HCT116 (cell line): ENCODE measurements at regions not wholly inside any gene's neighbourhood (a gene's known extent, or its start where the extent isn't known, plus 50 kb on each side); places are given as distances from the start of the nearest gene placed in this dataset.

ENCODE experiments used
- ATAC-seq: fragments of 200-7000 bp; cut with Tn5 transposase; 2 replicates; pipeline ENCODE4 v1.9.1; 2020; ENCODE audit warnings: mild to moderate bottlenecking, moderate library complexity
- BruUV-seq: library from RNA; stranded (reverse); fragments of 400-500 nt; replicated peaks from 2 replicates; lab custom pipeline; 2021; lab: Mats Ljungman, UMichigan
- CTCF ChIA-PET: fragments of 300-600 bp; sonication (Branson Sonifier 250); formaldehyde crosslinking; loops from one replicate; lab custom pipeline; 2021; ENCODE audit warnings: antibody characterized with exemption; lab: Charles Lee
- POLR2A ChIA-PET: fragments of 300-600, 350-600 bp; sonication (Branson Sonifier 250); formaldehyde crosslinking; loops from one replicate; lab custom pipeline; 2021; ENCODE audit warnings: antibody characterized with exemption; lab: Charles Lee
- RAD21 ChIA-PET, 2 experiments: fragments of 300-600 bp; sonication (Branson Sonifier 250); formaldehyde crosslinking; loops; one replicate each; lab custom pipeline; 2023; ENCODE audit warnings: low total read pairs in 2 of 2; ENCODE audit not compliant: uncharacterized antibody in 2 of 2, unreplicated experiment in 2 of 2, low non-redundant PET in 1 of 2; lab: Charles Lee
- DNase-seq: peaks from one replicate; pipeline ENCODE4 v3.0.0-alpha.2; 2010; ENCODE audit warnings: low read depth, low spot score
- H2AFZ ChIP-seq: fragments of 200-600 bp; shearing (Covaris generic), sonication (generic); 2 replicates; pipeline ENCODE4 v1.6.1; 2017; ENCODE audit warnings: low read depth, mixed run types, mixed read lengths, antibody characterized with exemption, low read length; ENCODE audit not compliant: poor library complexity, severe bottlenecking
- H3K27ac ChIP-seq: 2 replicates; pipeline ENCODE4 v1.5.1; 2012; ENCODE audit warnings: low read depth, low read length
- H3K27me3 ChIP-seq: fragments of 200-600 bp; sonication (generic); 2 replicates; pipeline ENCODE4 v1.6.1; 2016; ENCODE audit warnings: mixed run types, low read length, mixed read lengths; ENCODE audit not compliant: insufficient read depth
- H3K36me3 ChIP-seq, 2 experiments: fragments of 200-500 bp in 1 of 2; fragments of 200-600 bp in 1 of 2; sonication (Bioruptor generic) in 1 of 2; sonication (generic) in 1 of 2; 2 replicates each; pipeline versions ENCODE4 v1.5.1 to v1.6.1; 2014 to 2016; ENCODE audit warnings: low read length in 2 of 2, inconsistent platforms in 1 of 2, mixed read lengths in 1 of 2, mixed run types in 1 of 2; ENCODE audit not compliant: insufficient read depth in 2 of 2, control insufficient read depth in 1 of 2
- H3K4me1 ChIP-seq, 2 experiments: fragments of 200-600 bp in 1 of 2; sonication (generic) in 1 of 2; 2 replicates each; pipeline versions ENCODE4 v1.5.1 to v1.6.1; 2012 to 2017; ENCODE audit warnings: low read length in 2 of 2, inconsistent platforms in 1 of 2, mild to moderate bottlenecking in 1 of 2, mixed read lengths in 1 of 2, mixed run types in 1 of 2, moderate library complexity in 1 of 2; ENCODE audit not compliant: insufficient read depth in 2 of 2, control insufficient read depth in 1 of 2
- H3K4me2 ChIP-seq: fragments of 200-600 bp; sonication (generic); 2 replicates; pipeline ENCODE4 v1.6.1; 2017; ENCODE audit warnings: mixed run types, low read length, mixed read lengths
- H3K4me3 ChIP-seq, 2 experiments: fragments of 200-600 bp in 1 of 2; sonication (generic) in 1 of 2; replicated peaks in 1 of 2; 2 replicates each; pipeline ENCODE4 v1.5.1; 2011 to 2016; ENCODE audit warnings: low read length in 2 of 2, control low read depth in 1 of 2, low read depth in 1 of 2, mild to moderate bottlenecking in 1 of 2, mixed read lengths in 1 of 2, mixed run types in 1 of 2
- H3K79me2 ChIP-seq: fragments of 200-600 bp; sonication (generic); 2 replicates; pipeline ENCODE4 v1.6.1; 2017; ENCODE audit warnings: mild to moderate bottlenecking, mixed run types, low read length, moderate library complexity, mixed read lengths; ENCODE audit not compliant: insufficient read depth
- H3K9ac ChIP-seq: fragments of 200-600 bp; sonication (generic); 2 replicates; pipeline ENCODE4 v1.6.1; 2016; ENCODE audit warnings: low read length, mixed read lengths
- H3K9me2 ChIP-seq: fragments of 200-600 bp; sonication (generic), shearing (Covaris generic); 2 replicates; pipeline ENCODE4 v1.6.1; 2017; ENCODE audit warnings: mixed run types, mild to moderate bottlenecking, moderate library complexity; ENCODE audit not compliant: insufficient read depth
- H3K9me3 ChIP-seq, 2 experiments: fragments of 200-500 bp in 1 of 2; fragments of 200-600 bp in 1 of 2; sonication (Bioruptor generic) in 1 of 2; sonication (generic) in 1 of 2; 2 replicates each; pipeline ENCODE4 v1.6.1; 2014 to 2017; ENCODE audit warnings: low read length in 2 of 2, mixed read lengths in 2 of 2, inconsistent platforms in 1 of 2, low read depth in 1 of 2, mild to moderate bottlenecking in 1 of 2, mixed run types in 1 of 2, moderate library complexity in 1 of 2; ENCODE audit not compliant: control insufficient read depth in 1 of 2, insufficient read depth in 1 of 2
- H4K20me1 ChIP-seq: fragments of 200-600 bp; sonication (generic), shearing (Covaris generic); 2 replicates; pipeline ENCODE4 v1.6.1; 2017; ENCODE audit warnings: mixed run types, mild to moderate bottlenecking, moderate library complexity; ENCODE audit not compliant: insufficient read depth
- EGR1 ChIP-seq: IDR thresholded peaks from 2 replicates; pipeline ENCODE4 v1.6.1; 2012; ENCODE audit warnings: low read depth
- FOSL1 ChIP-seq: IDR thresholded peaks from 2 replicates; pipeline ENCODE4 v1.6.1; 2012; ENCODE audit warnings: low read depth
- ZFX ChIP-seq: fragments of 450-650 bp; IDR thresholded peaks from 2 replicates; pipeline ENCODE4 v1.6.1; 2017
- intact Hi-C: fragments of 100-400 bp; cut with micrococcal nuclease; formaldehyde crosslinking; loops from 2 replicates; pipeline ENCODE4 v1.10.0; 2022

DNA sequence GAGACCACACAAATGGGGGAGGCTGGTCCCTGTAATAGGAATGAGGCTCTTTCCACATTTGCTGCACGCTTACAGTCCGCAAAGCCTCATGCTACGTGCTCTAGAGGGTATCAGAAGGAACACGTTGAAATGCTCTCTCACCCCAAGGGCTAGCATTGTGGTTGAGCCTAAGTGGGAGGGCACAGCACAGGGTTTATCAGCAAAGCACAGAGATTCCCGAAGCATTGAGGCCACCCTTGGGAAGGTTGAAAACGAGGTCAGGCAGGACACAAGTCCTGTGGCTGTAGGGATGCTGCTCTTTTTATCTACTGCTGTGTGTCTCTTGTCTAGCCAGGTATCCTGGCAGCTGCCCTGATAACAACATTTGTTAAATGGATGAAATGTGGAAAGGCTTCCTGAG is 378.3 kb downstream of the EN1 start:
- Histone ChIP-seq H3K4me2 (no peak overlapping the region), H3K9me3 (no peaks in the 10 kb centered on the region), H3K9ac (no peak overlapping the region)
- RAD21 ChIA-PET: no interaction called here
- TF ChIP-seq ZFX: no peak
- no peak for TF ChIP-seq FOSL1
- TF ChIP-seq, all 23 proteins: peak for 0
- H3K27ac ChIP-seq: no peak overlapping the region
- no peaks in the 10 kb centered on the region for H3K36me3 ChIP-seq
- H2AFZ ChIP-seq: no peak overlapping the region
- ChIA-PET POLR2A (no interaction called here), CTCF (no interaction called here)
- intact Hi-C loops: no loop called here
- peaks cover 6% of the 10 kb centered on the region; the same call in 1 of the 2 replicates for H3K27me3 ChIP-seq
- H4K20me1 ChIP-seq: no peaks in the 10 kb centered on the region
- no peak for DNase-seq
- no peaks in the 10 kb centered on the region for H3K4me1 ChIP-seq
- BruUV-seq: no TSS peak
- H3K4me3 ChIP-seq: no peak overlapping the region
- no peaks in the 10 kb centered on the region for H3K79me2 ChIP-seq
- ATAC-seq: no peak
- H3K9me2 ChIP-seq: no peaks in the 10 kb centered on the region

DNA sequence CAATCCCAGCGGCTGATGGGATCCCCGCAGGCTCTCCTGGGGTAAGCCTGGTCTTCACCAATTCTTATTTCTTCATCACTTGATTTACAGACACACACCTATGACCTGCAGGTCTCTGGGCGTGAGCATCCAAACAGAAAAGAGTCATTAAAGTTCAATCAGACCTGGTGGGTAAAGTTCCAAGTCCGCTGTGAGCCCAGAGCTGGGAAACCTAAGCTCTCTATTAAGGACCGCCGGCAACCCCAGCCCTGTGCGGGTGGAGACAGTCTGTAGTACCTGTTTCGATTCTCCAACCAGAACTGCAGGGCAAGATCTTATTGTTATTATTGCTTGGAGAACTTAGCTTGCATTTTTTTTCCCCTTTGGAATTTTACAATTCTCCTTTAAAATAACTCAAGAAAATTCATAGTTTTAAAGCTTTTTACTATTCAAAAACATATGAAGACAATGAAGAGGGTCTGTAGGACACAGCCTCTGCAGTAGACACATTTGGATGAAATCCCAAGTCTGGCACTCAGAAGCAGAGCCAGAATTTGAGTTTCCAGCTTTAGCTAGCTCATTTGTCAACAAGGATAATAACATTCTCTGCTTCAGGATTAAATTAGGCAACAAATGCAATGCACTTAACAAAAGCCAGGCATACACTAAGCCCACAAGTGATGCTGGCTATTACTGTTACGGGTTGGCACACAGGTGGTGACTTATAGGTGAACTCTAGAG is 376.4 kb downstream of the INSIG2 start:
- H3K4me1 ChIP-seq: no peaks in the 10 kb centered on the region
- ChIA-PET RAD21 (no interaction called here), POLR2A (no interaction called here), CTCF (interaction anchor here (1.6 kb wide), 1 partner anchor 391 kb away, joined by 3 read pairs; no protein-coding TSS in a partner anchor)
- no peaks in the 10 kb centered on the region for H3K79me2 ChIP-seq
- no TSS peak for BruUV-seq
- no peaks in the 10 kb centered on the region for H3K9me2 ChIP-seq
- H3K36me3 ChIP-seq: no peaks in the 10 kb centered on the region
- no peak overlapping the region for H2AFZ ChIP-seq
- no peak overlapping the region for H3K4me2 ChIP-seq
- H3K9ac ChIP-seq: no peak overlapping the region
- DNase-seq: no peak
- no peak for ATAC-seq
- no peak overlapping the region for H3K27ac ChIP-seq
- intact Hi-C loops: no loop called here
- H4K20me1 ChIP-seq: no peaks in the 10 kb centered on the region
- no peak for TF ChIP-seq EGR1
- TF ChIP-seq, all 23 proteins: peak for 0
- no peak overlapping the region for H3K4me3 ChIP-seq
- H3K9me3 ChIP-seq: no peaks in the 10 kb centered on the region
- peaks cover 6% of the 10 kb centered on the region; the same call in 1 of the 2 replicates for H3K27me3 ChIP-seq
